ENCODE measurements at regions not wholly inside any gene's neighbourhood (a gene's known extent, or its start where the extent isn't known, plus 50 kb on each side); places are given as distances from the start of the nearest gene placed in this dataset.
"Not testable (repeated sequence)": the region's sequence is repeated elsewhere in the genome, so short reads cannot be mapped to it uniquely, and the experiment has no call there.

- not testable (repeated sequence) for H3K27ac ChIP-seq (ENCODE audit: low read depth); H3K4me3 ChIP-seq (ENCODE audit: low read depth, low read length); H3K4me1 ChIP-seq (ENCODE audit: insufficient read depth); DNase-seq (ENCODE audit: extremely low spot score); H3K36me3 ChIP-seq (ENCODE audit: insufficient read depth)
- 89% methylated on average over 6 of the region's 6 CpGs for WGBS
These were observed 82.7 kb downstream of the TFRC start for GRCh38 chr3:195999176-195999575.

- not testable (repeated sequence) for DNase-seq (ENCODE audit: extremely low spot score)
- WGBS: 92% methylated on average over 9 of the region's 18 CpGs
These were observed 85.6 kb downstream of the TFRC start for GRCh38 chr3:195996314-195996713.

GRCh38 chr3:195994343-195994742 lies 86.0 kb upstream of the TNK2 start:
- 27% methylated on average over 14 of the region's 14 CpGs for WGBS
- H3K4me1 ChIP-seq (ENCODE audit: insufficient read depth); H3K4me3 ChIP-seq (ENCODE audit: low read depth, low read length); H3K36me3 ChIP-seq (ENCODE audit: insufficient read depth); H3K27ac ChIP-seq (ENCODE audit: low read depth); DNase-seq (ENCODE audit: extremely low spot score): not testable (repeated sequence)

More at GRCh38 chr3:195996314-195996713, 85.6 kb downstream of the TFRC start:
- H3K4me1 ChIP-seq (ENCODE audit: insufficient read depth); H3K4me3 ChIP-seq (ENCODE audit: low read depth, low read length); H3K36me3 ChIP-seq (ENCODE audit: insufficient read depth); H3K27ac ChIP-seq (ENCODE audit: low read depth): not testable (repeated sequence)

- H3K4me1 ChIP-seq (ENCODE audit: insufficient read depth); DNase-seq (ENCODE audit: extremely low spot score): not testable (repeated sequence)
- 94% methylated on average over 11 of the region's 11 CpGs for WGBS
These were observed 85.3 kb upstream of the TNK2 start for GRCh38 chr3:195993671-195994070.

GRCh38 chr3:195992956-195993595 lies 84.7 kb upstream of the TNK2 start:
- not testable (repeated sequence) for H3K4me3 ChIP-seq (ENCODE audit: low read depth, low read length); H3K27ac ChIP-seq (ENCODE audit: low read depth); H3K36me3 ChIP-seq (ENCODE audit: insufficient read depth); H3K4me1 ChIP-seq (ENCODE audit: insufficient read depth); DNase-seq (ENCODE audit: extremely low spot score)
- 93% methylated on average over 19 of the region's 20 CpGs for WGBS

More at GRCh38 chr3:195993671-195994070, 85.3 kb upstream of the TNK2 start:
- not testable (repeated sequence) for H3K4me3 ChIP-seq (ENCODE audit: low read depth, low read length); H3K27ac ChIP-seq (ENCODE audit: low read depth); H3K36me3 ChIP-seq (ENCODE audit: insufficient read depth)

- H3K4me1 ChIP-seq (ENCODE audit: insufficient read depth); H3K4me3 ChIP-seq (ENCODE audit: low read depth, low read length); H3K27ac ChIP-seq (ENCODE audit: low read depth); DNase-seq (ENCODE audit: extremely low spot score); H3K36me3 ChIP-seq (ENCODE audit: insufficient read depth): not testable (repeated sequence)
- 91% methylated on average over 9 of the region's 12 CpGs for WGBS
These were observed 83.6 kb upstream of the TNK2 start for GRCh38 chr3:195991986-195992385.

GRCh38 chr3:195991243-195991642 lies 82.9 kb upstream of the TNK2 start:
- H3K27ac ChIP-seq (ENCODE audit: low read depth); H3K36me3 ChIP-seq (ENCODE audit: insufficient read depth); H3K4me1 ChIP-seq (ENCODE audit: insufficient read depth); DNase-seq (ENCODE audit: extremely low spot score); H3K4me3 ChIP-seq (ENCODE audit: low read depth, low read length): not testable (repeated sequence)
- WGBS: 87% methylated on average over 12 of the region's 12 CpGs

GRCh38 chr3:195990841-195991174 lies 82.5 kb upstream of the TNK2 start:
- not testable (repeated sequence) for H3K27ac ChIP-seq (ENCODE audit: low read depth); H3K4me1 ChIP-seq (ENCODE audit: insufficient read depth); H3K36me3 ChIP-seq (ENCODE audit: insufficient read depth); DNase-seq (ENCODE audit: extremely low spot score)
- H3K4me3 ChIP-seq (ENCODE audit: low read depth, low read length): peak overlapping the region; percentile 63
- 40% methylated on average over 7 of the region's 7 CpGs for WGBS

- peak; percentile 48 for DNase-seq (ENCODE audit: extremely low spot score)
- peak overlapping the region; percentile 63 for H3K4me3 ChIP-seq (ENCODE audit: low read depth, low read length)
- not testable (repeated sequence) for H3K36me3 ChIP-seq (ENCODE audit: insufficient read depth); H3K4me1 ChIP-seq (ENCODE audit: insufficient read depth)
- peak overlapping the region; percentile 70 for H3K27ac ChIP-seq (ENCODE audit: low read depth)
- 1% methylated on average over 90 of the region's 107 CpGs for WGBS
These were observed 81.8 kb upstream of the TNK2 start for GRCh38 chr3:195989921-195990840.

GRCh38 chr3:195989197-195989920 lies 81.0 kb upstream of the TNK2 start:
- H3K4me3 ChIP-seq (ENCODE audit: low read depth, low read length): peak overlapping the region; percentile 47
- under 1% methylated on average over 20 of the region's 46 CpGs for WGBS
- not testable (repeated sequence) for DNase-seq (ENCODE audit: extremely low spot score)

GRCh38 chr3:195988764-195989163 lies 80.4 kb upstream of the TNK2 start:
- DNase-seq (ENCODE audit: extremely low spot score); H3K4me3 ChIP-seq (ENCODE audit: low read depth, low read length); H3K27ac ChIP-seq (ENCODE audit: low read depth); H3K4me1 ChIP-seq (ENCODE audit: insufficient read depth); H3K36me3 ChIP-seq (ENCODE audit: insufficient read depth): not testable (repeated sequence)
- 57% methylated on average over 7 of the region's 7 CpGs for WGBS

More at GRCh38 chr3:195989197-195989920, 81.0 kb upstream of the TNK2 start:
- not testable (repeated sequence) for H3K4me1 ChIP-seq (ENCODE audit: insufficient read depth); H3K36me3 ChIP-seq (ENCODE audit: insufficient read depth); H3K27ac ChIP-seq (ENCODE audit: low read depth)

GRCh38 chr3:195987001-195987400 lies 78.7 kb upstream of the TNK2 start:
- not testable (repeated sequence) for H3K36me3 ChIP-seq (ENCODE audit: insufficient read depth); H3K4me1 ChIP-seq (ENCODE audit: insufficient read depth); H3K27ac ChIP-seq (ENCODE audit: low read depth); DNase-seq (ENCODE audit: extremely low spot score); H3K4me3 ChIP-seq (ENCODE audit: low read depth, low read length)
- WGBS: 75% methylated on average over 5 of the region's 8 CpGs

- H3K4me3 ChIP-seq (ENCODE audit: low read depth, low read length); H3K4me1 ChIP-seq (ENCODE audit: insufficient read depth); DNase-seq (ENCODE audit: extremely low spot score); H3K36me3 ChIP-seq (ENCODE audit: insufficient read depth); H3K27ac ChIP-seq (ENCODE audit: low read depth): not testable (repeated sequence)
- no CpG with 5 or more reads among the region's 4 CpGs for WGBS
These were observed 78.2 kb upstream of the TNK2 start for GRCh38 chr3:195986576-195986975.
